GM19099 (cell line): ENCODE measurements at regions not wholly inside any gene's neighbourhood (a gene's known extent, or its start where the extent isn't known, plus 50 kb on each side); places are given as distances from the start of the nearest gene placed in this dataset.

Experiments
- POLR2A ChIP-seq: IDR thresholded peaks from 3 replicates; pipeline ENCODE4 v1.6.1; 2011; ENCODE audit warnings: low read depth; ENCODE audit not compliant: insufficient read length; ENCODE audit errors: extremely low read depth

DNA sequence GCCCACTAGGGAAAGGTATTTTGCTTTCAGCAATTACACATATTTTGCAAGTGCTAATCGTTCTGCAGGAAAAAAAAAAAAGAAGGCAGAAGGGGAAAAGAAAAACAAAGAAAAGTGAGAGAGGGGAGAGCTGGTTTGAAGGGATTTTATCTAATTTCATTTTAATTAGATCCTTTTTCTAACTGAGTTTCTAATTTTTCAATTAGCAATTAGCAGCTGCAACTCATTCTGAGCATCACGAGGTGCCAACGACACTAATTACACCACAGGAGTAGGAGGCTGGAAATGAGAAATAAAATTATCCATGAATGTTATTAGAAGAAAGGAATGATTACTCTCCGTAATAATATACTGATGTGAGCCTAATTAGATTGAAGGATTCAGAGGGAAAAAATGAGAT, 481.0 kb upstream of the CAMK1G start:
- TF ChIP-seq POLR2A = no peak

GRCh38 chr1:209103092-209103491, 480.4 kb upstream of the CAMK1G start:
- TF ChIP-seq POLR2A = no peak

- no peak for TF ChIP-seq POLR2A
Measured at GRCh38 chr1:209104646-209105045, 478.9 kb upstream of the CAMK1G start.

GRCh38 chr1:209105701-209106100, 477.8 kb upstream of the CAMK1G start:
- TF ChIP-seq POLR2A = no peak

DNA sequence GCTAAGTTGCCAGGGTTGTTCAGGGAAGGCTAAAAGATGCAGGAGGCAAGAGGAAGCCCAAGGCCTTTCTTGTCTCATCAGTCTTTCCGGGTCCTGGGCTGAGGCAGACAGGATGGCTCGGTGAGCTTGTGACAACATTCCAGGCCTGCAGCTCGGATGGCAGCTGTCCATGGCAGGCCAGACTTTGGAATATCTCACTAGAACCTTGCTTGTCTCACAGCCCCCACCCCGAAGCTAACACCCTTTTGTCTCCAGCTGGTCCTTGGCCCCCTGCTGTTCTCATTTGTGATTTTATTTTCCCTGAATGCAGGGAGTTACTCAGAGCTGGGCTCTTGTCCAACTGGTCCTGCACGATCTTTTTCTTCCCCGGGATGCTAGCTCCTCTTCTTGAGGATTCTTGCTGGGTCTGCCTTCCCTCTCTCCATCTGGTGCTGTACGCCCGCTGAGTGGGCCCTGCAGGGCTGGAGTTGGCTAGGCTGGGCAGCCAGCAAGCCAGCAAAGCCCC, 477.2 kb upstream of the CAMK1G start:
- TF ChIP-seq POLR2A = no peak

- no peak for TF ChIP-seq POLR2A
Measured at GRCh38 chr1:209106861-209107260, 476.7 kb upstream of the CAMK1G start.

DNA sequence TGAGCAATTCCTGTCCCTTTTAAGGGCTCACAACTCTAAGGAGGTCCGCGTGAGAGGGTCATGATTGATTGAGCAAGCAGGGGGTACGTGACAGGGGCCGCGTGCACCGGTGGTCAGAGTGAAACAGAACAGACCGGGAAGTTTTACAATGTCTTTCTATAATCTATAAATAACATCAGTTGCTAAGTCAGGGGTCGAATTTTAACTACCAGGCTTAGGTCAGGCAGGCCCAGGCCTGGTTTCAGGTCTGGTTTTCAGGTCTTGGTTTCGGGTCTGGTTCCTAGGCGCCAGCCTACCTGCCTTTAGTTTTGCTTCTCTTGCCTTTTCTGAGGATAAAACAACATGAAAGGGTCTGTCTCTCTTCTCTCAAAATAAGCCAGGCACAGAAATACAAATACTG, 476.0 kb upstream of the CAMK1G start:
- no peak for TF ChIP-seq POLR2A

DNA sequence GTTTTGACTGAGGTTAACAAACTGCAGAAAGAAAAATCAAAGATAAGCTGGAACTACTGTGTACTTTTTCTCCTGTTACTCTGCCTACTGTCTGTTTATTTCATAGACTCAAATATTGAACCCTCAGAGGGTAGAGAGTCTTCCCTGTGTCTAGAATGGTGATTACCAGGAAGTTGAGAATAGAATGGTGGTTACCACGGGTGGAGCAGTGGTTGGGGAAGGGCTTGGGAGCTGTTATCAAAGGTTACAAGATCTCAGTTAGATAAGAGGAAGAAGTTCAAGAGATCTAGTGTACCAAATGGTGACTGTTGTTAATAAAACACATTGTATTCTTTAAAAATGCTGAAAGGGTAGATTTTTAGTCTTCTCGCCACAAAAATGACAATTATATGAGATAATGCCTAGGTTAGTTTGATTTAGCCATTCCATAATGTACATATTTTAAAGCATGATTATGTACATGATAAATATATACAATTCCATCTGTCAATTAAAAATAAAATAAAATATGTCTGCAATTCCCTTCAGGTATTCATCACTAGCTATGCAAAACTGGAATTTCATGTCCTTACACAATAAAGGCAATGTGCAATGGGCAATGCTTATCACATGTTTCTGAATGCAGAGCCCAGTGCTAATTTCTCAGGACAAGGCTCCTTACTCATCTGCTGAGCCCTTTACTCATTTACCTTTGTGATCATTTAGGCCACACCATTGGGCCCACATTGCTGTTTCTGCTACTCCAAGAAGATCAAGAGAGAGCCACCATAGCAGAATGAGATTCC, 474.3 kb upstream of the CAMK1G start:
- no peak for TF ChIP-seq POLR2A

DNA sequence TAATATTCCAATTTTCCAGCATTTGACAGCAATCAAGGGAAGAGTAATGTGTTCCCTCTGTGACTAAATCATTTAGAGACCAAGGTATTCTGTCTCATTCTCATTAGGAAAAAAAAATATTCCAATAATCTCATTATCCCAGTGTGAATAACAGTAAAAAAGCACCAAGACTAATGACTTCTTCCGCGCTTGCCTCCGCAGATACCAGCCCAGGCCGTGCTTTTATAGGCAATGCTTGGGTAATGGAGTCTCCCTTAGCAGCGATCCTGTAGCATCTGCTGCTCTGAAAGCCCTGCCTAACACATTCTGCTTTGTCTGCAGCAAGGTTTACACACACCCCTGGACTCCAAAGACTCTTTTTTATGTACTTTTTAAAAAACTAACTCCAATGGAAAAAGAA, 470.0 kb upstream of the CAMK1G start:
- TF ChIP-seq POLR2A = no peak

DNA sequence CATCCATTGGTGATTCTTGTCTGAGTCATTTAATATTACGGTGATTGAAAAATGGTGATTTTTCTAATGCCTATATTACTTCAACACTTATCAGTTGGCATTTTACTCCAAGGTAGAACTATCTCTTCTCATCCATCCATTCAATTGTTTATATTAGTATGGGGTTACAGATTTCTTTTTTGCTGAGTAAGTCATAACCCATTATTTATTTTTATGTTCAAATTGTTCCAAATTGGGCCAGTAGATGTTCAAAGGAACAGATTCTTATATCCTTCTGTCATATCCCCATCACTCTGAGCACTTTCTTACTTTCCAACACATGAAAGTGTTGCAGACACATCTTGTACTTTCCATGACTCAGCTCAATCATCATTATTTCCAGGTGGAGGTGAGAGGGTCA, 466.8 kb upstream of the CAMK1G start:
- no peak for TF ChIP-seq POLR2A

DNA sequence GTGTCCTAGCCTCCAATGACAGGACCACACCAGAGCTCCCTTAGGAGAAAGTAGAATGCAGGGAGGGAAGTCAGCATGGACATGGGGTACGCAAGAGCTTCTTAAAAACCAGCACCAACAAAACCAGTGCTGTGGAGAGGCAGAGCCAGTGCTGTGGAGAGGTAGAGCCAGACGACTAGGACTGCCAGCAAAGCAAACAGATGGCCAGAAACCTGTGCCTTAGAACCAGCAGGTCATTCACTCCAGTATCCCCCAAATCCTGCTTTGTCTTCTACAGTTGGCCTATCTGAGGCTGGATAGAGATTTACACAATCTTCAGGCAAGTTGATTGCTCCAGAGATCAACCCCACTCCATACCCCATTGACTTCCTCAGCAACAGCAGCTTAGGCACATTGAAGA, 459.9 kb upstream of the CAMK1G start:
- no peak for TF ChIP-seq POLR2A

DNA sequence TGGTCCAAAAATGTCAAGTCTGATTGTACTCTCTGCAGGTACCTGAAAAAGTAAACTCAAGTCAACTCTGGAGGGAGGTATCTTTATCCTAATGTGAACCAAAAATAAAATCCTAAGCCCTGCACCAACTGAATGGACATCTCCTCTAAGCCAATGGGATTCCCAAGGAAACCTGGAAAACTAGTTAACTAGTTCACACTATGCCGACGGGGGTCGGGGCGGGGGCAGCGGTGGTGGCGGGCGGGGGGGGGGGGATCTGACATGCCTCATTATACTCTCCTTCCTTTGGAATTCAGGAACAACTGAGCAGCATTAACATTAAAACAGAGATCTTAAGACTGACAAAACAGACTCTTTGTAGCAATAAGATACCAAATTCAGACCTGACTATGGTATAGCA, 452.6 kb upstream of the CAMK1G start:
- no peak for TF ChIP-seq POLR2A

GRCh38 chr1:209132736-209133467, 450.6 kb upstream of the CAMK1G start:
- TF ChIP-seq POLR2A = no peak

GRCh38 chr1:209134001-209134400, 449.5 kb upstream of the CAMK1G start:
- no peak for TF ChIP-seq POLR2A

DNA sequence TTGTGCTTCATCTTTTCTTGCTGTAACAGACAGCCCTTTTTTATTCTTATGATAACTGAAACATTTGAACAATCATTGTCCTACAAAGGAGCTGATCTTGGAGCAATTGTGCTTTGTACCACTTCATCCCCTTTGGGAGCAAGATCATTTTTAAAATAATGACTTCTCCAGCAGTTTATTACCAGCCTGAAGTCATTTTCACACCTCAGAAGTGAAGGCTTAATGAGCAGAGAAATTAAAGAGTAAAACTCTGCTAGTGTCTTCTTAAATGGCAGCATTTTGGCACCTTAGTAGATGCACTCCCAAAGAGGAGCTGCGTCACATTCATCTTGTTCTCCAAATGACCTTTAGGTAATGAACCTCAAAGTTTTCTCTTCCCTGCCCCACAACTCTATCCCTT, 439.6 kb upstream of the CAMK1G start:
- TF ChIP-seq POLR2A = no peak

- TF ChIP-seq POLR2A = no peak
Measured at GRCh38 chr1:209150114-209150513, 433.4 kb upstream of the CAMK1G start.
